Inflammatory macrophage (primary cell): ENCODE measurements at regions not wholly inside any gene's neighbourhood (a gene's known extent, or its start where the extent isn't known, plus 50 kb on each side); places are given as distances from the start of the nearest gene placed in this dataset.

Experiments
- DNase-seq, 2 donors: peaks; one replicate each; pipeline ENCODE4 v3.0.0-alpha.2; 2020 to 2022

DNA sequence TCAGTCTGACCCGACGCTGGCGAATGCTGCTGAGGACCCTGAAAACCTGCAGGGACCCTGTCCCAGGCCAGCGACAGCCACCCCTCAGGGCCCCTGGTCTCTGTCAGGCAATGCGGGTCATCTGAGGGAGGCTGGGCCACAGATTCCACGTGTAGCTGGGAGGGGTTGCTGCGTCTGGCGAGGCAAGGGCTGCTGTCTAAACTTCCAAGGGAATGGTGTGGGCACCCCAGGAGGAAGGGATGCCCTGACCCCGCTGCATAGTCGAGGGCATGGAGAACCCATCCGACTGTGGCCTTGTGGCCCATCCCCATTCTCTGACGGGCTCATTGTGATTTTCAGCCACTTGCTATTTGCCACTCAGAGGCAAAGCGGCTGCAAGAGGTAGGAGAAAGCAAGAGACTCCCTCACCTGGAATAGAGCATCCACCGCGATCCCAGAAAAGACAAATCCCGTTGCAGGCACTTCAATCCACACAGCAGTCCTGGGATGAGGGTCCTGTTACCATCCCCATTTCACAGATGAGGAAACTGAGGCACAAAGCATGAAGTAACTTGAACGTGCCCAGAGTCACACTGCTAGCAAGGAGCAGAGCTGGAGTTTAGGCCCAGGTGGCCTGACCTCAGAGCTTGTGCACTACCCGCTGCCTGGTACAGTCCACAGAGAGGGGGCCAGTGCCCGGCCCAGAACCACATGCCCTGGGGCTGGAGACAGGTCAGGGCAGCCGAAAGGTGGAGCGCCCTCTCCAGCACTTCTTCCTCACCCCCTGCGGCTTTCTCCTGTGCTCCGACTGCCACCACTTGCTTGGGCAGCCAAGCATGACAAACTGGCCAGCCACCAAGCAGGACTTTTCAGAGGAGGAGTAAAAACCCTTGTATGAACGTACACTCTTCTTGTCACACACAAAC, 163.8 kb upstream of the KLF14 start:
- DNase-seq = no peak

DNA sequence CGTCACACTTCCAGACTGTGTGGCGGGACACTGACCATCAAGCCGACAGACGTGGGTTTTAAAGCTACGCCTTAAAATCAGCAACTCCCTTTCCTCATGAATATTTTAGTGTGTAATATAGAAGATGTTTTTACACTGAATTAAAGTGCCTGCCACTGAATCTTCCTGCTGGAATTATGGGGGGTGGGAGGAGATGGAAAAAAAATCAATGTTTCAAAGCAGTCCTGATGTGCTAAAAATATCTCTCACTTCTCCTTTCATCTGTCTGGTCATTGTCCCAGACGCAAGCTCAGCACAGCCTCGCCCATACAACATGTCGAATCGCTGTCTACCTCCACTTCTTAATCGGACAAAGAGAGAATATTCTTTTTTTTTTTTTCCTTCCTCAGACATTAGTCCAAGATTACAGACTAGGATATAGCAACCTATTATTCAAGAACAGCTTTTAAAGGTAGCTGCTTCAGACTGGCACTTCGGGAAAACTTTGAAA, 165.1 kb upstream of the KLF14 start:
- DNase-seq = peak in 1 of 2 donors; percentile 47

DNA sequence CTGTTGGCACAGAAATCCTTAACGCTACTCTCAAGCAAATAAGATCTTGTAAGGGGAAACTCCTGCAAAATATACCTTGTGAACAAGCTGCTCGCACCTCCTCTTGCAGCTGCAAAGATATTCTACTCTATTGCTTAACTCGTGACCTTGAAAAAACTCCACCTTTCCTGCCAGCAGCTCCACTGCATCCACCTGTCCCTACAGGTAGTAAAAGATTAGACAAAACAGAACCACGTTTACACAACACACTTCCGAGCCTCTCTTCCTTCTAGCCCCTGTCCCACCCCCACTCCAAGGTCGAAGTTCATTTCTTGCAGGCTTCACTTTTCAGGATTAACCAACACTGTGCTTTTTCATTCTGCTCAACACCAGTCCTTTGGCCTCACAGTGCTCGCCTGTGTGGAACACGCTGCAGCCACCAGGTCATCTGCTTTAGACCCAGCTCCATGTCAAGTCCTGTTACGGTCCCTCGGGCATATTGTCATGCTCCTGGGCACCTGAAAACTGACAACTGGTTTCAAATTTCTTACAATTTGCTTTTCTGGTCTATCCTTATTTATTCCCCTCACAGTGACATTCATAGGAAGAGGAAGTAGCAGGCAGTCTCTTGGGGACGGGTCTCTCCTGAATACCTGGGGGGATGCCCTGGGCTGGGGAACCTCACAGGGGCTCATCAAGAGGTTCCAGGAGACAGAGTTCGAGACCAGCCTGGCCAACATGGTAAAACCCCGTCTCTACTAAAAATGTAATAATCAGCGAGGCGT, 165.8 kb upstream of the KLF14 start:
- DNase-seq = no peak

DNA sequence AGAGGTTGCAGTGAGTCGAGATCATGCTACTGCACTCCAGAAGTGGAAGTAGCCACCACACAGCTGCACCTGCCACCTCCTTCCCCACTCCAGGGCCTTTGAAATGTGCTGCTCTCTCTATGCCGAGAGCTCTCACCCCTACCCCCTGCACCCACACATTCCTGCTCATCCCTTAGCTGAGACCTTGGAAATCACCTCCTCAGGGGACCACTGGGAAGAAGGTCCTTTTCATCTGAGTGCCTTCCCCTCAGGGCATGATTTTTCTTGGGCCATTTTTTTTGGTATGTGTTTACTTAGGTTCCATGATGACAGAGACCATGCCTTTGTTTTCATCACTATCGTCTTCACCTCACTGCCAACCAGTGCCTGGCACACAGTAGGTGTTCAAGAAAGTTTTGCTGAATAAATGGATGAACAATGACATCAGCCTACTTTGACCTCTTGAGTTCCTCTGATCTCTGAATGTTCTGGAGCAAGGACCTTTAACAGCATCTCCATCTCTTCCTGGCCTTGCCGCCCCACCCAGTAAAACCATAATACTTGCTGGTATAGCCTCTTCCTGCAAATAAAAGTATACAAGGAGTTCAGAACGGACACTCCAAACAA, 166.6 kb upstream of the KLF14 start:
- peak in 1 of 2 donors; percentile 24 for DNase-seq

DNA sequence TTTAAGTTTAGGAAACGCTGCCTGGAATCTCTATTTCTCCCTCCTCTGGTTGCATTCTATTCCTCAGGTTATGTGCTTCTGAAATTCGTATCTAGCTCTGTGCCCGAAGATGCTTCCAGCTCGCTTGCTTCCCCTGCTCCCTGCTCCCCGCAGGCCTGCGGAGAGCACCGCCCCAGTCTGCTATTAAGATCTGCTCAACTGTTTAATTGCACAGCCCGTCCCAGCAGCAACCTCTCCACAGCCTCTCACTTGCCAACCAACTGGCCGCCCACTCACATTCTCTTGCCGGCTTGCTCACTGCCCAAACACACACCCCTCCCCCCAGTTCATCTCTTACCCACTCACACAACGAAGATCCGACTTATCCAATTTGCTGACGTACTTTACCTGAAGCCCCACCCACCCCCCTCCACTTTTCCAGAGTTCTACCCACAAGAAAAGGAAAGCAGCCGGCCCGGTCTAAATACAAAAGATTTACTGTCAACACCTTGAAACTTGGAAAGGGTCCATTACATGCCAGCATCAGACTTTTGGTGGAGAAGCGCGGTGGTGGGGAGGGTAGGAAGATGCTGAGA, 167.3 kb upstream of the KLF14 start:
- peak; percentile 44 to 78 for DNase-seq

DNA sequence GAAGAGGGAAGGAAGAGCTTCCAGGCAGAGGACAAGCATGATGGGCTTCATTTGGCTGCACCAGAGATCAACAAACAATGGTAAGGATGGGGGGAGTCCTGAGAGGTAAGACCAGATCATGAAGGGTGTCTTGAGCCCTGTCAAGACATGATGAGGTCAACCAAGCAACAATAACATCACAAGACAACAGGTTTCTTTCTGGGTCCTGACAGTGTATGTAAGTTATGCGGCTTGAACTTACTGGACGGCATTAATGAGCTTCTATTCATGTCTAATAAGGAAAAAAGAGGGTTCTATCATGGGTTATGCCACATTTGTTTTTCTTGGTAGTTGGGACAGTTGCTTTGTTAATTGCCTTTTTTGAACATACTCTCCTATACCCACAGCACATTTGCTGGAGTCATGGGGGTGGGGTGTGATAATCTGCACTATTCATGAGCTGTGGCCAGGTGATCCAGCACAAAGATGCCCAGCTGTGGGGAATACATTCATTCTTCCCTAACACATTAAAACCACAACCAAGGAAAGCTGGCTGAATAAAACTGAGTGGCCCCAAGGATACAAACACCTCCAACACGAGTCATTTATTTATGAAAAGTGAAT, 168.8 kb upstream of the KLF14 start:
- no peak for DNase-seq

DNA sequence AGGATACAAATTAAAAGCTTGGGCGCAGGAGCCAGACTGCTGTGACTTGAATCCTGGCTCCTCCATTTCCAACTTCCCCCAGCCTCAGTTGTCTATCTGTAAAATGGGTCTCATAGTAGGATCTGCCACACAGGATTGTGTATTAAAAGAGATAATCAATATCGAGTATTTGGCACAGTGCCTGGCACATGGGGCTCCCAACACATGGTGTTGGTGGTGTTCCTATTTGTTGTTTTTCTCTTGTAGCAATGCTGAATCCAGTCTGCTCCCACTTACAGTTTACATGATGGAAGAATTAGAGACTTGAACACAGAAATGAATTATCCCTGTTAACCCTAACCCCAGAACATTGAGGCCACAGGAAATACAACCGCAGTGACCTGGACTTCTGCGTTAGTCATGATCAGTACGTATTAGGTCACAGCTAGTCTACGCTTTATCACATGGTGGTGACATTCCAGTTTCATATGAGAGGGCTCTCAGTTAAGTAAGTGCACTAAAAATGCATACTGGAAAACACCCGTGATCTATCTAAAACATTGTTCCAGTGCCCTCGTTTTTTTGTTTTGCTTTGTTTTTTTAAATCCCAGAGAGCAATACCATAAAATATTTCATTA, 169.5 kb upstream of the KLF14 start:
- DNase-seq = peak; percentile 91 to 95

DNA sequence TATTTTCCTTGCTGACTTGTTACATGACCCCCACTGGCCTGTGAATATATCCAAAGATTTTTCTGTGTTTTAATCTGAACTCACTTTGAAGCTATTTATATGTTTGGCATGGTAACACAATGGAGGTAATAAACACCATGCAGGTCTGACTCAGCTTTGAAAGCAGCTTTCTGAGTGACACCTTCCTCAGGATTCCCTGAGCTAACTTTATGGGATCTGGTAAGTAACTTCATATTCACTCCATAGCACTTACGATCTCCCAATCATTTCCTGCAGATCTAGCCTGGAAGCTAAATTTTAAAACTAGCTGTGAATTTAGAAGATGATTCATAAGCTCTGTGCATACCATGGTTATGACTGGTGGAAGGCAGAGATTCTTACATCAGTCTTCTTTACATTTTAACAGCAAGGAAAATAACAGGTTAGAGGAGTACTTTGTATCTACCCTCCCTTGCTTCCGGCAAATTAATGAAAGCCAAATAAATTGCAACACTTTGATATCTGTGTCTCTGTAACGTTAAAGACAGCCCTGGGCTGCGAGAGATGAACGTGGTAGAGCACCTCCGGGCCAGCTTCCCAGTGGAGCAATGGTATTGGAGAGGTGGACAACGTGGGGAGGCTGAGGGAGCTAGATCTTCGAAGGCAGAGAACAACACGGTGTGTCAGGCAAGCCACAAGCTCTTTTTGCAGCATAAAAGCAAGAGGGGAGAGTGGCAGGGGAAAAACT, 170.2 kb upstream of the KLF14 start:
- peak in 1 of 2 donors; percentile 39 for DNase-seq

DNA sequence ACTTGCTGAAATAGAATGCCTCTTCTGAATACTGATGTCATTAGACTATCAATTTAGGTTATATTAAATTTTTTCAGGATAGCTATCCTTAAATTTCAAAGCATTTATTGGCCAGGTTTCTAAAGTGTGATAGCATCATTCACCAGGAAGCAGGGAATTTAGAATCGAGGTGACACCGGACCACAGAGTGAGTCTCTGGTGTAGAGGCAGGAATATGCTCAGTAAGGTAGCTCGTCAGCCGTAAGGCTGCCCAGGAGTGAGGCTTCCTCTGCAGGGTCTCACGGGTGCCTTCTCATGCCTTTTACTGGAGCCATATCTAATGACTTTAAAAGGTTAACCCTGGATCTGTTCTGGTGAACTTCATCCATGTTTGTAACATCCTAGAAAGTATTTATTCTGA, 170.8 kb upstream of the KLF14 start:
- DNase-seq = no peak

DNA sequence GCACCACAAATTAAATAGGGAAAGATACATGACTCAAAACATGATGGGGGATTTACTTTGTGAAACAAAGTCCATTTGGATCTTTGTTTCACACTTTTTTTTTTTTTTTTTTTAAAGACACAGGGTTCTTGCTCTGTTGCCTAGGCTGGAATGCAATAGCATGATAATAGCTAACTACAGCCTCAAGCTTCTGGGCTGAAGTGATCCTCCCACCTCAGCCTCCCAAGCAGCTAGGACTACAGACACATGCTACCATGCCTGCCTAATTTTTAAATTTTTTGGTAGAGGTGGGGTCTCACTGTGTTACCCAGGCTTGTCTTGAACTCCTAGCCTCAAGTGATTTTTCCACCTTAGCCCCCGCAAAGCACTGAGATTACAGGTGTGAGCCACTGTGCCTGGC, 172.6 kb upstream of the KLF14 start:
- DNase-seq = no peak

DNA sequence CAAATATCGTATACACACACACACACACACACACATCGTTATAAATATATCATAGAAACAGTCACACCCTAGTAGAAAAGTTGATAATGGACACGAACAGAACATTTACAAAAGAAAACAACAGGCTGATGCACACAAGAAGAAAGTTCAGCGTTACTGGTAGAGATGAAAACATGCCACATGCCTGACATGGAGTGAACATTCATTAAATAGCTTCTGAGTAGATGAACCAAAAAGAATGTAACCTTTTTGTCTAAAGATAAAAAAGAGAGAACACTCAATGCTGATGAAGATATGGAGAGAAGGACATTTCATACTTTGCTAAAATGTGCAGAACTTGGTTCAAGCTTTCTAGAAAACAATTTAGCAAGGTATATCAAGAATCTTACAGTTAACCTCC, 173.4 kb upstream of the KLF14 start:
- DNase-seq = no peak

DNA sequence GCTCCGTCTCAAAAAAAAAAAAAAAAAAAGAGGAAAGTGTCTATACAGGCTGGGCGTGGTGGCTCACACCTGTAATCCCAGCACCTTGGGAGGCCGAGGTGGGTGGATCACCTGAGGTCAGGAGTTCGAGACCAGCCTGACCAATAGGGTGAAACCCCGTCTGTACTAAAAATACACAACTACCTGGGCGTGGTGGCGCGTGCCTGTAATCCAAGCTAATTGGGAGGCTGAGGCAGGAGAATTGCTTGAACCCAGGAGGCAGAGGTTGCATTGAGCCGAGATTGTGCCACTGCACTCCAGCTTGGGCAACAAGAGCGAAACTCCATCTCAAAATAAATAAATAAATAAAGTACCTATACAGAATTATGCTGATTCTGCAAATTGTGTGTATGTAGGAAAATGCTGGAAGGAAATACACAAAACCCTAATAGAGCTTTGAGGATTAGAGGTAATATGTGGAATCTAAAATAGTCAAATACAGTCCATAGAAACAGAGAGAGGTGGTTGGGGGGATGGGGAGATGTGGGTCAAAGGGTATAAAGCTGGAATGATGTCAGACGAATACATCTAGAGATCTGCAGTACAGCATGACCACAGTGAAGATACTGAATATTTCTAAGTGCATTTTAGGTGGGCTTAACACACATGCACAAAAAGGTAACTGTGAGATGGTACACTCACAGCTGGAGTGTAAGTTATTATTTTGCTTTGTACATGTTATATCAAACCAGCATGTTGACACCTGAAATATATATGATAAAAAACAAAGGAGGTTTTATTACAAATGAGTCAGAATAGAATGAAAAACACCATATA, 174.5 kb upstream of the KLF14 start:
- no peak for DNase-seq

DNA sequence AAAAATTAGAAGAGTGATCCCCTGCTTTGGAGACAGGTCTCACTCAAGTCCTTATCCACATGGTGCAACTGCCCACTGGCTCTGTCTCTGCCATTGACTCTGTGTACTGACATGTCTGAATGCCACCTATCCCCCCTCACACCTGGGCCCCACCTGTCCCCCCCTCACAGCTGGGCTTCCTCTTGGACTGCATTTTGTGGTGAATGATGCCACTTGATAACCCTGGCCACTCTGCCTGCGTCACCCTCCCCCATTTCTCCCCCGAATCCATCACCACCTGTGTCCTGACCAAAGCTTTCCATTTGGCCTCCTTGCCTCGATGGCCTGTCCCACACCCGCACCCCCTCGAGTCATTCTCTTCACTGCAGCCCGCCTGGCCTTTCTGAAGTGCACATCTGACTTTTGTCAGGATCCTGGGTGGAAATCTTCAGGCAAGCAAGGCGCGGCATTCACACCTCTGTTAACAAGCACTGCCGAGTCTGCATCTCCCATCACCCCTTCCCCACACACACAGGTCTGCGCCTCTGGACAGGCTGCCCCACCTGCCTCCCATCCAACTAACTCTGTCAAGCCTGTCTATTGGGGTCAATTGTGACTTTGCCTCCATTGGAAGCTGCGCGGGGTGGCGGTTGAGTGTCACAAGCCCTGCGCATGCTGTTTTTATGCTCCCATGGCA, 175.3 kb upstream of the KLF14 start:
- no peak for DNase-seq

DNA sequence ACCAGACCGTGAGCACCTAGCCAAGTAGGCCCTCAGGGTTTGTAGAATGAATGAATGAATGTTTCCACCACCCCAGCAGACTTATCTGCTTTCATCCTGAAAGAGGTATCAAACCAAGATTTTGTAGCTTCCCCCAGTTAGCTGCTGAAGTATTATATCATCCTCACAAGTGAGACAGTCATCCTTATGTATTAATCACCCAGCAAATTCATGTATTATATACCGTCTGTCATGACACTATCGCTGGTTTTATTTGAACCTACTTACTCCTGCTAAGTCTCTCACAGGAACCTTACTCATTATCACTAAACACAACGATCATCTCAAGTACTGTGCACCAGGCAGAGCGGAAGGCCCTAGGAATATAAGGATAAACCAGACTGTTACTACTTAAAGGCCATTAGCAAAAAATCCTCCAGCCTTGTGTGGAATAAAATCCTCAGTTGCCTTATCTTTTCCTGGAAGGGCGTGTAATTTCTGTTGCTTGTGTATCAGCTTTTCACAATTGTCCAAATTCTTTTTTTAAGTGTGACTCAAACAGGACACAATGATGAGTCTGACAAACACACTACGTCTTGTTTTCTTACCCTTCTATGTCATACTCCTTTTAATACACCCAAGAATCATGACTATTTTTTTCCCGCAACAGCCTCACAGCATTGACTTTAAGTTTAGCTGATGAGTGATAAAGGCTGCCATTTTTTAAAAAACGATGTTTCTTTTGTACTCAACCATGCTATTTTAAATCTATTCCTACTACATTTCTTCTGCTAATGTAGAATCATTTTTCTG, 176.1 kb upstream of the KLF14 start:
- DNase-seq = peak; percentile 35 to 36

DNA sequence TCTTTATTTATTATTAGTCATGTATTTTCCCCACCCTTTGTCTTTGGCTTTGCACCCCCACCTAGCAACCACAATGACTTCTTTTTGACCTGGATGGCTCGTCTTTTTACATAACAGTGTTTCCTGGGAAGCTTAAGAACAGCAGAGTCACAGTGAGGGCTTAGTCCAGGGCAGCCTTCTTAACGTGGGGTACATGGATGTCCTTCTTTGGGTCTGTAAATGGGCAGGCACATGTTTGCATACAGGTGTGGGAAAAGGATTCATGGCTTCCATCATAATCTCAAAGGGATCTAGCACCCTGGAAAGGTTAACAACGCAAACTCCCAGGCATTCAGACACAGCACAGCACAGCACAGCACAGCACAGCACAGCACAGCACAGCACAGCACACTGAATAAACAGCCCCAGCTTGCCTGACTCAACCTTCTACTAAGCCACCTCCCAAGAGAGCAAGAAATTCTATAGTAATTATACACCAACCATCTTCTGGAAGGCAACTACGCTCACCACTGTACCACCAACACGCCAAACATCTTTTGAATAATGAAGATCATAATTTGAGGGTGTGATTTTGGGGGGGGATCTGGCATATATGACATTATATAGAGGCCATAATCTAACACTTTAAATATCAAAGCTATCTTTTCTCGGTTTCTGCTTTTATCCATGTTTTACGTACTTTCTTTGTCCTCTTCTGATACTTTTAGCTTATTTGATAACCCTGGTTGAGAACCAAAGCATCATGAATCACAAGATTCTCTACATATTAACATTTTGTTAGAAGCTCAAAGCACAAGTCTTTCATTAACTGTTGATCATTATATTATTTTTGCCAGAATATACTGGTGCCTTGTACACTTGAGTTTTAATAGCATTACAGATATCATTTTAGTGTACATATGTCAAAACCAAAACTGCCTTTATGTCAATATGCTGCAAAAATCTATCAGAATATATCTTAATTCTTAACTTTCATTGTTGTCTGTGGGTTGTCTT, 177.2 kb upstream of the KLF14 start:
- DNase-seq = no peak

DNA sequence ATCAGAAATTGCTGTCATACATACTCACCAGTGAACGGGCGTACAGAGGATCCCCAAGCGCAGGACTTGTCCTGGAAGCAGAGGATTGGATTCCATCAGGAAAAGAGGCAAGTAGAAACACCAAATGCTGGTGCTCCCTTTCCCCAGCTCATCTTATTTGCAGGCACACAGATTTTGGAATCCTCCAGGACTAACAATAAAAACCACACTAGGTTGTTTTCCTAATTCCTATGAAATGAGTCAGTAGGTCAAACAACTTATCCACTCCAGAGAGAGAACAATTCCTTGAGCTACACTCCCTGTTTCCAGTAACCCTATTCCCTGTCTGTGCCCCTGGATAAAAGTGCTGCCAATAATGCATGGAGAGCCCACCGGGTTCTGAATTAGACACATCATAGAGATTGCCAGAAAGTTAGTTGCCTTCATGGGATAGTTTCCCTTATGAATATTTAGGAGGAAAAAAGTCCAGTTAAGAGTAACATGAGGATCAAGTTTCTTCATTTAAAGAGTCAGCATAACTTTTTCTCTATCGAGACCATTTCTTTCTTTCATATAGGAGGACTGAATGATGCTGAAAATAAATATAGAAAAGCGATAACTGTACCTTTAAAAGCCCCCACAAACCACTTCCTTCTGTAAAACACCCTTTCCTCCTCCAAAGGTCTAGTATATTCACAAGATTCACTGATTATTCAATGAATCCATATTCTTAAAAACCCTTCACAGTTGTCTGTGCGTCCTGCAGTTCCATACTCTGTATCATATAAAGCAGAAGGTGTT, 178.3 kb upstream of the KLF14 start:
- no peak for DNase-seq
